Right lobe of liver (tissue), 4 donors: ENCODE measurements at regions not wholly inside any gene's neighbourhood (a gene's known extent, or its start where the extent isn't known, plus 50 kb on each side); places are given as distances from the start of the nearest gene placed in this dataset.
"Not testable (repeated sequence)": the region's sequence is repeated elsewhere in the genome, so short reads cannot be mapped to it uniquely, and the experiment has no call there.

Experiments
- POLR2A ChIP-seq: fragments of 450-650 bp; IDR thresholded peaks from one replicate; pipeline ENCODE4 v1.6.1; 2017; ENCODE audit warnings: antibody characterized with exemption, mild to moderate bottlenecking
- TF ChIP-seq, protein P1 (sequence below), 4 donors: fragments of 200-600 bp in 3 of 4; fragments of 450-650 bp in 1 of 4; IDR thresholded peaks; one replicate each; pipeline versions ENCODE4 v1.5.1 to v1.8.0; 2016 to 2022; ENCODE audit warnings: antibody characterized with exemption in 4 of 4, mild to moderate bottlenecking in 2 of 4
- donor health status: DM: no; HTN: no; CAD: no.
- donor health status: DM: no; HTN: no; CAD: no.
- donor health status: DM: no; HTN: yes; CAD: no.

DNA sequence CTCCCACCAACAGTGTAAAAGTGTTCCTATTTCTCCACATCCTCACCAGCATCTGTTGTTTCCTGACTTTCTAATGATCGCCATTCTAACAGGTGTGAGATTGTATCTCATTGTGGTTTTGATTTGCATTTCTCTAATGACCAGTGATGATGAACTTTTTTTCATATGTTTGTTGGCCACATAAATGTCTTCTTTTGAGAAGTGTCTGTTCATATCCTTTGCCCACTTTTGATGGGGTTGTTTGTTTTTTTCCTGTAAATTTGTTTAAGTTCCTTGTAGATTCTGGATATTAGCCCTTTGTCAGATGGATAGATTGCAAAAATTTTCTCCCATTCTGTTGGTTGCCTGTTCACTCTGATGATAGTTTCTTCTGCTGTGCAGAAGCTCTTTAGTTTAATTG, 687.3 kb upstream of the ADGRB3 start:
- not testable (repeated sequence) for TF ChIP-seq POLR2A
- TF ChIP-seq, protein P1, sequence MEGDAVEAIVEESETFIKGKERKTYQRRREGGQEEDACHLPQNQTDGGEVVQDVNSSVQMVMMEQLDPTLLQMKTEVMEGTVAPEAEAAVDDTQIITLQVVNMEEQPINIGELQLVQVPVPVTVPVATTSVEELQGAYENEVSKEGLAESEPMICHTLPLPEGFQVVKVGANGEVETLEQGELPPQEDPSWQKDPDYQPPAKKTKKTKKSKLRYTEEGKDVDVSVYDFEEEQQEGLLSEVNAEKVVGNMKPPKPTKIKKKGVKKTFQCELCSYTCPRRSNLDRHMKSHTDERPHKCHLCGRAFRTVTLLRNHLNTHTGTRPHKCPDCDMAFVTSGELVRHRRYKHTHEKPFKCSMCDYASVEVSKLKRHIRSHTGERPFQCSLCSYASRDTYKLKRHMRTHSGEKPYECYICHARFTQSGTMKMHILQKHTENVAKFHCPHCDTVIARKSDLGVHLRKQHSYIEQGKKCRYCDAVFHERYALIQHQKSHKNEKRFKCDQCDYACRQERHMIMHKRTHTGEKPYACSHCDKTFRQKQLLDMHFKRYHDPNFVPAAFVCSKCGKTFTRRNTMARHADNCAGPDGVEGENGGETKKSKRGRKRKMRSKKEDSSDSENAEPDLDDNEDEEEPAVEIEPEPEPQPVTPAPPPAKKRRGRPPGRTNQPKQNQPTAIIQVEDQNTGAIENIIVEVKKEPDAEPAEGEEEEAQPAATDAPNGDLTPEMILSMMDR (IDR thresholded peaks at IDR 0.05), result not testable (repeated sequence)
